ENCODE measurements at regions not wholly inside any gene's neighbourhood (a gene's known extent, or its start where the extent isn't known, plus 50 kb on each side); places are given as distances from the start of the nearest gene placed in this dataset.
A peak's percentile ranks its signal among the peaks of the same experiment; 100 is the strongest.
"Not testable (repeated sequence)": the region's sequence is repeated elsewhere in the genome, so short reads cannot be mapped to it uniquely, and the experiment has no call there.

DNA sequence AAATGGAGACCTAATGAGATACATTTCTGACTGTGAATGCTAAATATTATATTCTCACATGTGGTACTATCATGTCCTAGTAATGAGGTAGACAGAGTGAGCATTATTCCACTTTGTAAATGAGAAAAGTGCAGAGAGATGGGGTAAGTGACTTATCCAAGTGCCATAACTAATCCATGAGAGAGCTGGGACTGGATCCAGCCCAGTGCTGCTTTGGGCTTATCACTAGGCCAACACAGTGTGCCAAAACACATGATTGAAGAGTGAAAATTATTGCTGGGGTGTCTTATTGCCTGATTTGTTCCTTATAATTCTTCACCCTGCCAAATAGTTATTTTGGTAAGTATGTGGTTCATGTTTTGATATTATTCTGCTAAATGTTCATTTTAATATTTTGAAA lies 442.2 kb upstream of the GRAMD2B start:
- H3K4me1 Mint-ChIP-seq = no peaks in the 10 kb centered on the region
- no peaks in the 10 kb centered on the region for H3K27me3 Mint-ChIP-seq (ENCODE audit: insufficient read depth)
- H3K4me3 Mint-ChIP-seq = no peak overlapping the region

DNA sequence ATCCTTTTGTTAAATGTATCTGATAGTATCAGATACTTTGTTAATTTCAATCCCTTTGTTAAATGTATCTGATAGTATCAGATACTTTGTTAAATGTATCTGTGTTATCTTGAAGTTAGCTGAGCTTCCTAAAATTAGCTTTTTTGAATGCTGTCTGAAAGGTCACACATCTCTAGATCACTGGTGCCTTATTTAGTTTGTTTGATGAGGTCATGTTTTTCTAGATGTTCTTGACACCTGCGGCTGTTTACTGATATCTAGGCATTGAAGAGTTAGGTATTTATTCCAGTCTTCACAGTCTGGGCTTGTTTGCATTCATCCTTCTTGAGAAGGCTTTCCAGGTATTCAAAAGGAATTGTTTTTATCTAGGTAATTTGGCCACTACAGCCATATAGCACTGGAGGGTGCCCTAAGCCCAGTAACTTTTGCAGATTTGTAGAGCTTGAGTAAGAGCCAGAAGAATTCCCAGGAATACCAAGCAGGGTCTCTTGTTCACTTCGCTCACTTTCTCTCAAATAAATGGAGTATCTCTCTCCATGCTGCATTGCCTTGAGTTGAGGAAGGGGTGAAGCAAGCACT lies 435.4 kb upstream of the GRAMD2B start:
- Mint-ChIP-seq H3K4me1 (peaks cover 22% of the 10 kb centered on the region), H3K27me3 (ENCODE audit: insufficient read depth) (no peaks in the 10 kb centered on the region), H3K9me3 (peaks cover 8% of the 10 kb centered on the region), H3K36me3 (ENCODE audit: low read depth) (peaks cover 3% of the 10 kb centered on the region), H3K27ac (no peak overlapping the region), H3K4me3 (no peak overlapping the region)
- no peaks in the 10 kb centered on the region for H3K27me3 ChIP-seq (ENCODE audit: control insufficient read depth, insufficient read depth, low read length, poor library complexity, severe bottlenecking)
- peaks cover 13% of the 10 kb centered on the region for H3K4me1 ChIP-seq (ENCODE audit: control insufficient read depth, insufficient read depth, low read length)
- DNase-seq = peak; percentile 61
- H3K9ac ChIP-seq (ENCODE audit: extremely low read depth, low read length, poor library complexity, severe bottlenecking) = no peak overlapping the region
- H3K4me3 ChIP-seq (ENCODE audit: low read length) = no peak overlapping the region
- TF ChIP-seq, protein P1, sequence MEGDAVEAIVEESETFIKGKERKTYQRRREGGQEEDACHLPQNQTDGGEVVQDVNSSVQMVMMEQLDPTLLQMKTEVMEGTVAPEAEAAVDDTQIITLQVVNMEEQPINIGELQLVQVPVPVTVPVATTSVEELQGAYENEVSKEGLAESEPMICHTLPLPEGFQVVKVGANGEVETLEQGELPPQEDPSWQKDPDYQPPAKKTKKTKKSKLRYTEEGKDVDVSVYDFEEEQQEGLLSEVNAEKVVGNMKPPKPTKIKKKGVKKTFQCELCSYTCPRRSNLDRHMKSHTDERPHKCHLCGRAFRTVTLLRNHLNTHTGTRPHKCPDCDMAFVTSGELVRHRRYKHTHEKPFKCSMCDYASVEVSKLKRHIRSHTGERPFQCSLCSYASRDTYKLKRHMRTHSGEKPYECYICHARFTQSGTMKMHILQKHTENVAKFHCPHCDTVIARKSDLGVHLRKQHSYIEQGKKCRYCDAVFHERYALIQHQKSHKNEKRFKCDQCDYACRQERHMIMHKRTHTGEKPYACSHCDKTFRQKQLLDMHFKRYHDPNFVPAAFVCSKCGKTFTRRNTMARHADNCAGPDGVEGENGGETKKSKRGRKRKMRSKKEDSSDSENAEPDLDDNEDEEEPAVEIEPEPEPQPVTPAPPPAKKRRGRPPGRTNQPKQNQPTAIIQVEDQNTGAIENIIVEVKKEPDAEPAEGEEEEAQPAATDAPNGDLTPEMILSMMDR (conservative IDR thresholded peaks at IDR 0.05) = peak; percentile 71
- H3K9me3 ChIP-seq (ENCODE audit: control insufficient read depth, low read length) = peaks cover 17% of the 10 kb centered on the region
- H3K36me3 ChIP-seq (ENCODE audit: control insufficient read depth, insufficient read depth, low read length) = no peaks in the 10 kb centered on the region
- WGBS, 2 experiments (ENCODE audit: insufficient coverage in 1 of 2, insufficient read length in 1 of 2) = 77 to 100% methylated on average over 1 to 2 of the region's 2 CpGs
- H3K27ac ChIP-seq (ENCODE audit: low read depth, low read length) = no peak overlapping the region

More for the DNA sequence above, 442.2 kb upstream of the GRAMD2B start:
- TF ChIP-seq, protein P1 (conservative IDR thresholded peaks at IDR 0.05) = no peak
- H3K9ac ChIP-seq (ENCODE audit: extremely low read depth, low read length, poor library complexity, severe bottlenecking) = no peak overlapping the region
- no peaks in the 10 kb centered on the region for H3K4me1 ChIP-seq (ENCODE audit: control insufficient read depth, insufficient read depth, low read length)
- H3K27ac Mint-ChIP-seq = no peak overlapping the region
- H3K9me3 Mint-ChIP-seq = peaks cover 8% of the 10 kb centered on the region
- no peaks in the 10 kb centered on the region for H3K27me3 ChIP-seq (ENCODE audit: control insufficient read depth, insufficient read depth, low read length, poor library complexity, severe bottlenecking)
- peaks cover 3% of the 10 kb centered on the region for H3K36me3 Mint-ChIP-seq (ENCODE audit: low read depth)
- no peak overlapping the region for H3K4me3 ChIP-seq (ENCODE audit: low read length)
- no peak for DNase-seq
- H3K9me3 ChIP-seq (ENCODE audit: control insufficient read depth, low read length) = peaks cover 17% of the 10 kb centered on the region
- no peaks in the 10 kb centered on the region for H3K36me3 ChIP-seq (ENCODE audit: control insufficient read depth, insufficient read depth, low read length)
- H3K27ac ChIP-seq (ENCODE audit: low read depth, low read length) = no peak overlapping the region

DNA sequence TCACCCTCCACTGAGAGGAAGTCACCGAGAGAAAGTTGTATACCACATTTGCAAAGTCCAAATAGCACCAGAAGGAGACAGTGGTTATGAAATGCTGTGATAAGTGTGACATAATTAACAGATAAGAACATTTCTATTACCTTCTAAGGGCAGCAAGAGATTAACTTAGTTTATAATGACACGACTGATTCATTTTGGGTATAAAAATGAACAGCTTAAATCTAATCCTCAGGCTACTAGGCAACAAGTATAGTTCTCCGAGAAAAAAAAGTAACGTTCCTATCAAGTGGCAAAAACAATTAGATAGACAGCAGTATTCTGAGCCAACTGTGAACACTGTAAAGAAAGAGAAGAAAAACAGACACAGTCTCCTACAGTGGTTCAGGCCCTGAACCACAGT lies 431.2 kb upstream of the GRAMD2B start:
- Histone ChIP-seq H3K27me3 (ENCODE audit: control insufficient read depth, insufficient read depth, low read length, poor library complexity, severe bottlenecking) (no peaks in the 10 kb centered on the region), H3K4me3 (ENCODE audit: low read length) (no peak overlapping the region), H3K4me1 (ENCODE audit: control insufficient read depth, insufficient read depth, low read length) (peaks cover 13% of the 10 kb centered on the region), H3K9me3 (ENCODE audit: control insufficient read depth, low read length) (no peaks in the 10 kb centered on the region), H3K36me3 (ENCODE audit: control insufficient read depth, insufficient read depth, low read length) (no peaks in the 10 kb centered on the region), H3K27ac (ENCODE audit: low read depth, low read length) (no peak overlapping the region), H3K9ac (ENCODE audit: extremely low read depth, low read length, poor library complexity, severe bottlenecking) (no peak overlapping the region)
- DNase-seq = no peak
- Mint-ChIP-seq H3K4me3 (no peak overlapping the region), H3K9me3 (peaks cover 11% of the 10 kb centered on the region), H3K36me3 (ENCODE audit: low read depth) (no peaks in the 10 kb centered on the region), H3K27ac (no peak overlapping the region), H3K4me1 (peaks cover 21% of the 10 kb centered on the region), H3K27me3 (ENCODE audit: insufficient read depth) (no peaks in the 10 kb centered on the region)
- 90 to 100% methylated on average over 2 to 4 of the region's 4 CpGs for WGBS, 2 experiments (ENCODE audit: insufficient coverage in 1 of 2, insufficient read length in 1 of 2)
- TF ChIP-seq, protein P1 (conservative IDR thresholded peaks at IDR 0.05) = no peak

DNA sequence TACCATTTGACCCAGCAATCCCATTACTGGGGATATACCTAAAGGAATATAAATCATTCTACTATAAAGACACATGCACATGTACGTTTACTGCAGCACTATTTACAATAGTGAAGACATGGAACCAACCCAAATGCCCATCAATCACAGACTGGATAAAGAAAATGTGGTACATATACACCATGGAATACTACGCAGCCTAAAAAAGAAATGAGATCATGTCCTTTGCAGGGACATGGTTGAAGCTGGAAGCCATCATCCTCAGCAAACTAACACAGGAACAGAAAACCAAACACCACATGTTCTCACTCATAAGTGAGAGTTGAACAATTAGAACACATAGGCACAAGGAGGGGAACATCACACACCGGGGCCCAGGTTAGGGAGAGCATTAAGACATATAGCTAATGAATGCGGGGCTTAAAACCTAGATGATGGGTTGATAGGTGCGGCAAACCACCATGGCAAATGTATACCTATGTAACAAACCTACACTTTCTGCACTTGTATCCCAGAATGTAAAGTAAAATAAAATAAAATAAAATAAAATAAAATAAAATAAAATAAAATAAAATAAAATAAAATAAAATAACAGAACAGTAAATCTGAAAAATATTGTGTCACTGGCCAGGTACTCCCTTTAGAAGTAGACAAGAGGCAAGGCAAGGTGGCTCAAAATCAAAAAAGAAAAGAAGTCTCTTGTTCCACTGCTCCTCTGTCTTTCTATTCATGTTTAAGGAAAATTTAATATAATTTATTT lies 423.8 kb upstream of the GRAMD2B start:
- not testable (repeated sequence) for H3K27ac Mint-ChIP-seq; H3K4me3 Mint-ChIP-seq; H3K4me3 ChIP-seq (ENCODE audit: low read length); H3K27me3 ChIP-seq (ENCODE audit: control insufficient read depth, insufficient read depth, low read length, poor library complexity, severe bottlenecking); H3K27ac ChIP-seq (ENCODE audit: low read depth, low read length); DNase-seq; H3K36me3 ChIP-seq (ENCODE audit: control insufficient read depth, insufficient read depth, low read length); H3K9me3 ChIP-seq (ENCODE audit: control insufficient read depth, low read length); H3K36me3 Mint-ChIP-seq (ENCODE audit: low read depth); H3K27me3 Mint-ChIP-seq (ENCODE audit: insufficient read depth); H3K9ac ChIP-seq (ENCODE audit: extremely low read depth, low read length, poor library complexity, severe bottlenecking)
- Mint-ChIP-seq H3K9me3 (peaks cover 31% of the 10 kb centered on the region), H3K4me1 (peaks cover 16% of the 10 kb centered on the region)
- H3K4me1 ChIP-seq (ENCODE audit: control insufficient read depth, insufficient read depth, low read length) = peaks cover 11% of the 10 kb centered on the region
- WGBS, 2 experiments (ENCODE audit: insufficient coverage in 1 of 2, insufficient read length in 1 of 2) = 93 to 100% methylated on average over 1 to 4 of the region's 5 CpGs
